ENCODE measurements at regions not wholly inside any gene's neighbourhood (a gene's known extent, or its start where the extent isn't known, plus 50 kb on each side); places are given as distances from the start of the nearest gene placed in this dataset.

DNA sequence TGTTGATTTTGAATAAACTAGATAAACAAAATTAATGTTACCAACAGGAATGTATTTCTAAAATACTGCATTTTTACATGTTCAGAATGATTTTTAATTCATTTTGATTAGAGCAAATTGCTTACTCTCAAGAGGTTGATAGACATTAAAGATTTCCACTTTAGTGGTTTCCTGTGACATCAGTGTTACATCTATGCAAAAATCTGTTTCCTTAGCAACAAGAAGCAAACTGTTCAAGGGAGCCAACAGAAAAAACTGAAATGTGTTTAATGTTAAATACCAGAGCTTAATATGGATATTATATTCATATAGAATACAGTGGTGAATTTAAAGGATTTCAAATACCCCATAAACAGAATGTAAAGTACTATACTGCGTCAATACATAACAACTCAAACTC is 277.8 kb downstream of the GABRG1 start:
- Histone ChIP-seq H3K27me3 (ENCODE audit: insufficient read depth, low read depth, low read length) (no peaks in the 10 kb centered on the region), H3K9me3 (ENCODE audit: low read length) (no peaks in the 10 kb centered on the region), H3K79me2 (replicated peaks; ENCODE audit: insufficient read depth, low read length) (no peaks in the 10 kb centered on the region), H3K9ac (ENCODE audit: low read length) (peak overlapping the region; percentile 10), H2AFZ (ENCODE audit: low read depth, low read length) (no peak overlapping the region), H3K4me3 (ENCODE audit: low read length) (no peak overlapping the region), H4K20me1 (ENCODE audit: insufficient read depth) (no peaks in the 10 kb centered on the region), H3K9me2 (ENCODE audit: insufficient read depth, low read length) (no peaks in the 10 kb centered on the region), H3K4me2 (ENCODE audit: low read length) (no peak overlapping the region), H3K27ac (ENCODE audit: low read length) (peak overlapping the region; percentile 62), H3F3A (ENCODE audit: insufficient read depth, low read length, poor library complexity, severe bottlenecking) (no peaks in the 10 kb centered on the region), H3K36me3 (ENCODE audit: insufficient read depth, low read length) (no peaks in the 10 kb centered on the region)
- TF ChIP-seq SMC3 (conservative IDR thresholded peaks at IDR 0.05; ENCODE audit: poor library complexity) (no peak), POLR2AphosphoS5 (IDR thresholded peaks at IDR 0.05) (no peak), RAD21 (conservative IDR thresholded peaks at IDR 0.05) (no peak), MXI1 (conservative IDR thresholded peaks at IDR 0.05; ENCODE audit: poor library complexity, severe bottlenecking) (no peak), TAF1 (IDR thresholded peaks at IDR 0.05; ENCODE audit: low read depth) (no peak), EP300 (conservative IDR thresholded peaks at IDR 0.05; ENCODE audit: poor library complexity, severe bottlenecking) (no peak), EZH2 (IDR thresholded peaks at IDR 0.05; ENCODE audit: borderline replicate concordance, insufficient read depth, low read length, poor library complexity, severe bottlenecking) (no peak)
- TF ChIP-seq, protein P1, sequence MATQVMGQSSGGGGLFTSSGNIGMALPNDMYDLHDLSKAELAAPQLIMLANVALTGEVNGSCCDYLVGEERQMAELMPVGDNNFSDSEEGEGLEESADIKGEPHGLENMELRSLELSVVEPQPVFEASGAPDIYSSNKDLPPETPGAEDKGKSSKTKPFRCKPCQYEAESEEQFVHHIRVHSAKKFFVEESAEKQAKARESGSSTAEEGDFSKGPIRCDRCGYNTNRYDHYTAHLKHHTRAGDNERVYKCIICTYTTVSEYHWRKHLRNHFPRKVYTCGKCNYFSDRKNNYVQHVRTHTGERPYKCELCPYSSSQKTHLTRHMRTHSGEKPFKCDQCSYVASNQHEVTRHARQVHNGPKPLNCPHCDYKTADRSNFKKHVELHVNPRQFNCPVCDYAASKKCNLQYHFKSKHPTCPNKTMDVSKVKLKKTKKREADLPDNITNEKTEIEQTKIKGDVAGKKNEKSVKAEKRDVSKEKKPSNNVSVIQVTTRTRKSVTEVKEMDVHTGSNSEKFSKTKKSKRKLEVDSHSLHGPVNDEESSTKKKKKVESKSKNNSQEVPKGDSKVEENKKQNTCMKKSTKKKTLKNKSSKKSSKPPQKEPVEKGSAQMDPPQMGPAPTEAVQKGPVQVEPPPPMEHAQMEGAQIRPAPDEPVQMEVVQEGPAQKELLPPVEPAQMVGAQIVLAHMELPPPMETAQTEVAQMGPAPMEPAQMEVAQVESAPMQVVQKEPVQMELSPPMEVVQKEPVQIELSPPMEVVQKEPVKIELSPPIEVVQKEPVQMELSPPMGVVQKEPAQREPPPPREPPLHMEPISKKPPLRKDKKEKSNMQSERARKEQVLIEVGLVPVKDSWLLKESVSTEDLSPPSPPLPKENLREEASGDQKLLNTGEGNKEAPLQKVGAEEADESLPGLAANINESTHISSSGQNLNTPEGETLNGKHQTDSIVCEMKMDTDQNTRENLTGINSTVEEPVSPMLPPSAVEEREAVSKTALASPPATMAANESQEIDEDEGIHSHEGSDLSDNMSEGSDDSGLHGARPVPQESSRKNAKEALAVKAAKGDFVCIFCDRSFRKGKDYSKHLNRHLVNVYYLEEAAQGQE (IDR thresholded peaks at IDR 0.05; ENCODE audit: borderline replicate concordance): no peak
- TF ChIP-seq, protein P2, sequence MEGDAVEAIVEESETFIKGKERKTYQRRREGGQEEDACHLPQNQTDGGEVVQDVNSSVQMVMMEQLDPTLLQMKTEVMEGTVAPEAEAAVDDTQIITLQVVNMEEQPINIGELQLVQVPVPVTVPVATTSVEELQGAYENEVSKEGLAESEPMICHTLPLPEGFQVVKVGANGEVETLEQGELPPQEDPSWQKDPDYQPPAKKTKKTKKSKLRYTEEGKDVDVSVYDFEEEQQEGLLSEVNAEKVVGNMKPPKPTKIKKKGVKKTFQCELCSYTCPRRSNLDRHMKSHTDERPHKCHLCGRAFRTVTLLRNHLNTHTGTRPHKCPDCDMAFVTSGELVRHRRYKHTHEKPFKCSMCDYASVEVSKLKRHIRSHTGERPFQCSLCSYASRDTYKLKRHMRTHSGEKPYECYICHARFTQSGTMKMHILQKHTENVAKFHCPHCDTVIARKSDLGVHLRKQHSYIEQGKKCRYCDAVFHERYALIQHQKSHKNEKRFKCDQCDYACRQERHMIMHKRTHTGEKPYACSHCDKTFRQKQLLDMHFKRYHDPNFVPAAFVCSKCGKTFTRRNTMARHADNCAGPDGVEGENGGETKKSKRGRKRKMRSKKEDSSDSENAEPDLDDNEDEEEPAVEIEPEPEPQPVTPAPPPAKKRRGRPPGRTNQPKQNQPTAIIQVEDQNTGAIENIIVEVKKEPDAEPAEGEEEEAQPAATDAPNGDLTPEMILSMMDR (IDR thresholded peaks at IDR 0.05; ENCODE audit: poor library complexity, severe bottlenecking): no peak

GRCh38 chr4:45841791-45842190 is 282.1 kb downstream of the GABRG1 start:
- Histone ChIP-seq H3K9ac (ENCODE audit: low read length) (no peak overlapping the region), H3K27ac (ENCODE audit: low read length) (no peak overlapping the region), H4K20me1 (ENCODE audit: insufficient read depth) (no peaks in the 10 kb centered on the region), H3F3A (ENCODE audit: insufficient read depth, low read length, poor library complexity, severe bottlenecking) (no peaks in the 10 kb centered on the region), H3K36me3 (ENCODE audit: insufficient read depth, low read length) (no peaks in the 10 kb centered on the region), H3K27me3 (ENCODE audit: insufficient read depth, low read depth, low read length) (no peaks in the 10 kb centered on the region), H3K4me3 (ENCODE audit: low read length) (no peak overlapping the region), H3K79me2 (replicated peaks; ENCODE audit: insufficient read depth, low read length) (no peaks in the 10 kb centered on the region), H3K9me2 (ENCODE audit: insufficient read depth, low read length) (no peaks in the 10 kb centered on the region), H3K9me3 (ENCODE audit: low read length) (no peaks in the 10 kb centered on the region), H3K4me2 (ENCODE audit: low read length) (no peak overlapping the region), H2AFZ (ENCODE audit: low read depth, low read length) (no peak overlapping the region)
- TF ChIP-seq MXI1 (conservative IDR thresholded peaks at IDR 0.05; ENCODE audit: poor library complexity, severe bottlenecking) (no peak), EZH2 (IDR thresholded peaks at IDR 0.05; ENCODE audit: borderline replicate concordance, insufficient read depth, low read length, poor library complexity, severe bottlenecking) (no peak), EP300 (conservative IDR thresholded peaks at IDR 0.05; ENCODE audit: poor library complexity, severe bottlenecking) (no peak), POLR2AphosphoS5 (IDR thresholded peaks at IDR 0.05) (no peak), RAD21 (conservative IDR thresholded peaks at IDR 0.05) (no peak), SMC3 (conservative IDR thresholded peaks at IDR 0.05; ENCODE audit: poor library complexity) (no peak), TAF1 (IDR thresholded peaks at IDR 0.05; ENCODE audit: low read depth) (no peak)
- TF ChIP-seq, protein P1 (IDR thresholded peaks at IDR 0.05; ENCODE audit: borderline replicate concordance): no peak
- TF ChIP-seq, protein P2 (IDR thresholded peaks at IDR 0.05; ENCODE audit: poor library complexity, severe bottlenecking): no peak
